ENCODE measurements at regions not wholly inside any gene's neighbourhood (a gene's known extent, or its start where the extent isn't known, plus 50 kb on each side); places are given as distances from the start of the nearest gene placed in this dataset.

DNA sequence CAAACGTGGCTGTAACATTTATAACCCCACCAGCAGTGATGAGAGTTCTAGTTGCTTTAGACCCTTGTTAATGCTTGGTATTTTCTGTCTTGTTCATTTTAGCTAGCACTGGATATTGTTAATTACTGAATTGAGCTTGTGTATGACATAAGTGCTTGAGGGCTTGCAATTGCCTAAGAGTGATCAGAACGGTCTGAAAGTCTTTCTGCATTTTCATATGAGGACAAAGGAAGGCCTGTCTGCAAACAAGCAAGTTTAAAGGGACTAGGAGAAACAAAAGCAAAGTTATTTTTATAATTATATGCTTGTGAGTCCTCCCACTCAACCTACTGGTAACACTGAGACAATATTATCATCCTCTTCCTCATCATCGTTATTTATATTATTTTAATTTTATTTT is 305.5 kb upstream of the DUSP10 start:
- Histone ChIP-seq H3K27me3 (ENCODE audit: control insufficient read depth, insufficient read depth, low read length) (no peaks in the 10 kb centered on the region), H3K4me3 (ENCODE audit: low read length) (no peak overlapping the region), H3K4me1 (ENCODE audit: control insufficient read depth, insufficient read depth, low read length) (no peaks in the 10 kb centered on the region), H3K27ac (ENCODE audit: low read length) (no peak overlapping the region), H3K36me3 (ENCODE audit: control insufficient read depth, insufficient read depth, low read length) (no peaks in the 10 kb centered on the region), H3K9me3 (ENCODE audit: control insufficient read depth, insufficient read depth, low read length) (no peaks in the 10 kb centered on the region)
- WGBS (ENCODE audit: insufficient coverage, insufficient read length) = 100% methylated on average over 1 of the region's 3 CpGs
- no peak for DNase-seq (ENCODE audit: low read depth, low spot score)

DNA sequence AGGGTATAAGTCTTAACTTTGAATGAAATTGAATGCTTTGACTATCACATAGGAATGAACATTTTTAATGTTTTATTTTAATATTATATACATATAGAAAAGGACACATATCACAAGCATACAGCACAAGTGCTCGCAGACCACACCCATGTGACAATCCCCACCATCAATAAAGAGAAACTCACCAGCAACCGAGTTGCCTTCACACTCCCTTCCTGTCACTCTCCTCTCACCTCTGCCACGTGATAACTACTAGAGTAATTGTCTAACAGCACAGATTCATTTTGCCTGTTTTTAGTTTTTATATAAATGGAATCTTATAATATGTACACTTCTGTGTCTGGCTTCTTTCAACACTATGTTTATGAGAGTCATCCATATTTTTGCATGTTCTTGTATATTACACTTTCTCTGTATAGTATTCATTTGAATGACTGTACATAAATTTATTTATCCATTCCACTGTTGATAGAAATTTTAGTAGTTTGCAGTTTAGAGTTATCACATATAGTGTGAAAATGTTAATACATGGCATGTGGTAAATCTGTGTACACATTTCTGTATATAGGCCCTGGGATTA is 304.9 kb upstream of the DUSP10 start:
- Histone ChIP-seq H3K27ac (ENCODE audit: low read length) (no peak overlapping the region), H3K4me3 (ENCODE audit: low read length) (no peak overlapping the region), H3K27me3 (ENCODE audit: control insufficient read depth, insufficient read depth, low read length) (no peaks in the 10 kb centered on the region), H3K9me3 (ENCODE audit: control insufficient read depth, insufficient read depth, low read length) (no peaks in the 10 kb centered on the region), H3K4me1 (ENCODE audit: control insufficient read depth, insufficient read depth, low read length) (no peaks in the 10 kb centered on the region), H3K36me3 (ENCODE audit: control insufficient read depth, insufficient read depth, low read length) (no peaks in the 10 kb centered on the region)
- DNase-seq (ENCODE audit: low read depth, low spot score) = no peak
- no CpG with 5 or more reads among the region's 3 CpGs for WGBS (ENCODE audit: insufficient coverage, insufficient read length)

DNA sequence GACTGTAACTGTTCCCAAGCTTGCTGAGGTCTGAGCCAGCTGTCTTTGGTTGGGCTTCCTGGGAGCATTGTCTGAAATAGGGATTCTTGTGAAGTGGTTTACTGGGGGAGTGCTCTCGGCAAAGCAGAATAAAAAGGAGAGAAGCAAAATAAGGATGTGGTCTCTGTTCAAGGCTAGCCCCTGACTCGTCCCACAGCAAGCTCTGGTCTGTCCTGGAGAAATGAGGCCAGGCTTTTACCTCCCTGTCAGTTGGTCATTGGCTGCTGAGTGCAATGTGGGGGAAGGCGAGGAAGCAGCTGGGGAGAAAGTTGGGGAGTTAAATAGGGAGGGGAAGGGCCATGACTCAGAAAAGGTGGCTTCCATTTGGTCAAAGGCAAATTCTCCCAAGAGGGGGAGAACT is 303.9 kb upstream of the DUSP10 start:
- Histone ChIP-seq H3K27me3 (ENCODE audit: control insufficient read depth, insufficient read depth, low read length) (no peaks in the 10 kb centered on the region), H3K4me3 (ENCODE audit: low read length) (no peak overlapping the region), H3K36me3 (ENCODE audit: control insufficient read depth, insufficient read depth, low read length) (no peaks in the 10 kb centered on the region), H3K27ac (ENCODE audit: low read length) (no peak overlapping the region), H3K4me1 (ENCODE audit: control insufficient read depth, insufficient read depth, low read length) (no peaks in the 10 kb centered on the region), H3K9me3 (ENCODE audit: control insufficient read depth, insufficient read depth, low read length) (no peaks in the 10 kb centered on the region)
- no peak for DNase-seq (ENCODE audit: low read depth, low spot score)
- no CpG with 5 or more reads among the region's 3 CpGs for WGBS (ENCODE audit: insufficient coverage, insufficient read length)

DNA sequence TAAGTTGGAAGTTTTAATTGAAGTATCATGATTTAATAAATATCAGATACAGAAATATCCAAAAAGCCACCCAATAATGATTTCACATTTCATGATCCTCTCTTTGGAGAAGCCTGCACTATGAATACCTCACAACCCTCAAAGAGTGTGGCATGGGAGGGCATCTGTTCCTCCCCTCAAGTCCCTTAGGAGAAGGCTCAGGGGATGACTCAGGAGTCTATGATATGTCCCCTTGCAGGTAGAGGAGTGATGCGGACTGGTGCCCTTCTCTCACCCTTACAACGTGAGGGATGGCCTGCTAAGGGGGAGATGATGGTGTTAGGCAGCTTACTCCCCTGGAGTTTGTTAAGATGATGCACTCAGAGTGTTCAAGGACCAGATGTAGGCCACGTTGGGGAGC is 303.3 kb upstream of the DUSP10 start:
- WGBS (ENCODE audit: insufficient coverage, insufficient read length) = no CpG with 5 or more reads among the region's 3 CpGs
- DNase-seq (ENCODE audit: low read depth, low spot score) = no peak
- H3K27me3 ChIP-seq (ENCODE audit: control insufficient read depth, insufficient read depth, low read length) = no peaks in the 10 kb centered on the region
- H3K4me3 ChIP-seq (ENCODE audit: low read length) = no peak overlapping the region
- H3K4me1 ChIP-seq (ENCODE audit: control insufficient read depth, insufficient read depth, low read length) = no peaks in the 10 kb centered on the region
- no peaks in the 10 kb centered on the region for H3K9me3 ChIP-seq (ENCODE audit: control insufficient read depth, insufficient read depth, low read length)
- no peak overlapping the region for H3K27ac ChIP-seq (ENCODE audit: low read length)
- no peaks in the 10 kb centered on the region for H3K36me3 ChIP-seq (ENCODE audit: control insufficient read depth, insufficient read depth, low read length)

DNA sequence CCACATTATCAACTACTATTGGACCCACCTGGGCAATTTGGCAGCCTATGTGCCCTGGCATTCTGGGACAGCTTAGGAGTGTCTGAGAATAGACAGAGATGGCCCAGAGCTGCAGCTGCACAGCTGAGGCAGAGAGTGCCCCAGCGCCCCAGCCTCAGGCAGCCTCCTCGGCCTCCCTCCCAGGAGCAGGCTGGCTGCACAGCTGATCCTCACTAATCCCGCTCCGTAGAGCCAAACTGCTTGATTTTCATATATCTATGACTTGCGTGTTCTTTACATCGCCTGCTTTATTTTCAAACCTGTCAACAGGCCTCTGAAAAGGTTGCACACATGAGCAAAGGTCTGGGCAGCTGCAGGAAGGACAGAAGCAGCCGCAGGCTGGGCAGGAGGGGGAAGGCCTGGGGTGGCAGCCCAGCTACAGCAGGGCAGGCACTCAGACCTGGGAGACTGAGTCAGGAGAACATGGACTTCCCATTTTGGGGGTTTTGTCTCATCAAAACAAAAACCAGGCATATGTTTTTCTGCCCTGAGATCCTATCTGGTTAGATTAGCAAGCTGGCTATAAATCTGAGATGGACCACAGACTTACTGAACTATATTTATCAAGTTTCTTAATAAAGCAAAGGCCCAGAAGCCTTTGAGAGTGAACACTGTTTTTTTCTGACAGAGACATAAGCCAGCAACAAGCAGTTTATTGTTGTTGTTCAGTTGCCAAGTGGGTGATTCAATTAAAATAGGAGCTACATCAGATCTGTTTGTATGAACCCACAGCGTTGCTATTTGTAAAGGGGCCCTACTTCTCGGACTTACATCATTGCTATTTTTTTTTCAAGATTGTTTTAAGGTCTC is 301.8 kb upstream of the DUSP10 start:
- DNase-seq (ENCODE audit: low read depth, low spot score) = no peak
- Histone ChIP-seq H3K36me3 (ENCODE audit: control insufficient read depth, insufficient read depth, low read length) (no peaks in the 10 kb centered on the region), H3K4me3 (ENCODE audit: low read length) (no peak overlapping the region), H3K27me3 (ENCODE audit: control insufficient read depth, insufficient read depth, low read length) (no peaks in the 10 kb centered on the region), H3K27ac (ENCODE audit: low read length) (no peak overlapping the region), H3K4me1 (ENCODE audit: control insufficient read depth, insufficient read depth, low read length) (no peaks in the 10 kb centered on the region), H3K9me3 (ENCODE audit: control insufficient read depth, insufficient read depth, low read length) (no peaks in the 10 kb centered on the region)
- no CpG with 5 or more reads among the region's 9 CpGs for WGBS (ENCODE audit: insufficient coverage, insufficient read length)

DNA sequence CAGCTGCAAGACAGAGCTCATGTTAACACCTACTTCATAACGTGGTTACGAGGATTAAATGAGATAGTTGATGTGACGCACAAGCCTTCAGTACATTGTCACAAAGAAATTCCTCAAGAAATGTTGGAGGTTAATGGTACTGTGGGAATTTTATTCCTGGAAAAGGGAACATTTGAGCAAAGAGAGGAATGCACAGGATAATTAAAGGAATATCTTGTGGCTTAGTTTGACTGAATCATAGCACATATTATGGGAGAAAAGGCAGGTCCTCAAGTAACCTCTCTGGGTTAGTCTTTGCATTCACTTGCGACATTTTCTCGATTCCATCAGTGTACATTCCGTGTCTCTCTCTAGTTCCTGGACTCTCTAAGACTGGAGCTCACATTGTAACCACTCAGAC is 300.2 kb upstream of the DUSP10 start:
- Histone ChIP-seq H3K4me1 (ENCODE audit: control insufficient read depth, insufficient read depth, low read length) (no peaks in the 10 kb centered on the region), H3K36me3 (ENCODE audit: control insufficient read depth, insufficient read depth, low read length) (no peaks in the 10 kb centered on the region), H3K4me3 (ENCODE audit: low read length) (no peak overlapping the region), H3K27ac (ENCODE audit: low read length) (no peak overlapping the region), H3K27me3 (ENCODE audit: control insufficient read depth, insufficient read depth, low read length) (no peaks in the 10 kb centered on the region), H3K9me3 (ENCODE audit: control insufficient read depth, insufficient read depth, low read length) (no peaks in the 10 kb centered on the region)
- DNase-seq (ENCODE audit: low read depth, low spot score) = no peak
- no CpG with 5 or more reads among the region's 6 CpGs for WGBS (ENCODE audit: insufficient coverage, insufficient read length)

DNA sequence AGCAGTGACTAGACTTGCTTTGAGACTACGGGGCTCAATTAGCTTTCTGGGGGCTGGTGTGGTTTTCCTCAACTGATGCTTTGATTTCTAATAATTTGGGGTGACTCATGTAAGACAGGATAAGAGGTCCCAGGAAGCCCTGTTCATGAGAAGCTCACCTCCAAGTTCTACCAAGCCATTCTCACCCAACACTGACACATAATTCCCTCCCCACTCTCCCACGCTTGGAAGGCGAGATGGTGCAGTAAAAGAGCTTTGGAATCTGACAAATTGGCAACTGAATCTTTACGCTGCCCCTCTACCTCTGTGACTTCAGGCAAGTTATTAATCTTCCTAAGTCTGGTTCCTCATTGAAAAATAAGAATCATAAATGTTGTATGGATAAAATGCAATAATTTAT is 299.1 kb upstream of the DUSP10 start:
- H3K4me3 ChIP-seq (ENCODE audit: low read length) = no peak overlapping the region
- no peak overlapping the region for H3K27ac ChIP-seq (ENCODE audit: low read length)
- no peak for DNase-seq (ENCODE audit: low read depth, low spot score)

DNA sequence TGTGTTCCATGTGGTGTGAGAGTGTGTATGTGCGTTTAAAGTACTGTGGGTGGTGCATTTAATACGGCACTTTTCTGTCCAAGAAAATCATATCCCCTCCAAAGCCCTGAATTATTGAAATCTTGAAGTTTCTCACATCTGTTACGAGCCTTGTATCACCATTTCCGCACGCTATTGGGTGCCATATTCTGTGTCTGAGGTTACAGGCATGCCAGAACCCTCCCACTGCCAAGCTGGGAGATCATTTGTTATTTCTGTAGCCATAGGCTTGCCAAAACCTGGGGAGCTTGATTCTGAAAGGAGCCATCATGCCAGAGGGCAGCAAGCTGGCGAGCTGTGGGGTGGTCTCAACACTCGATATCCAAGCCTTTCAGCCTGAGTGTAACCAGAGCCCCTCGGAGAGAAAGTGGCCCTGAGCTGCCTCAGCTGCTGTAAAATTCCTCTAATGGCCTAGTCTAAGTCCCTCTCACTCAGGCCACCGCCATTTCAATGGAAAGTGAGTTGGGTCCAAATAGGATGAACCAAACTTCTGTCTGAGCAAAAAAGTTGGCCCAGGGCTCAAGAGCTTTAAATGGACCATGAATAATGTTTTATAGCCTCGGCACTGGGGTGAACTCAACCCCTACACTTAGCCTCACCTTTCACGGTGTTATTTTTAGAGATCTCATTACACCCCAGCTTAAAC is 298.4 kb upstream of the DUSP10 start:
- Histone ChIP-seq H3K27ac (ENCODE audit: low read length) (no peak overlapping the region), H3K36me3 (ENCODE audit: control insufficient read depth, insufficient read depth, low read length) (no peaks in the 10 kb centered on the region), H3K27me3 (ENCODE audit: control insufficient read depth, insufficient read depth, low read length) (no peaks in the 10 kb centered on the region), H3K4me1 (ENCODE audit: control insufficient read depth, insufficient read depth, low read length) (no peaks in the 10 kb centered on the region), H3K9me3 (ENCODE audit: control insufficient read depth, insufficient read depth, low read length) (no peaks in the 10 kb centered on the region), H3K4me3 (ENCODE audit: low read length) (no peak overlapping the region)
- no peak for DNase-seq (ENCODE audit: low read depth, low spot score)
- no CpG with 5 or more reads among the region's 11 CpGs for WGBS (ENCODE audit: insufficient coverage, insufficient read length)

More for the DNA sequence above, 299.1 kb upstream of the DUSP10 start:
- Histone ChIP-seq H3K9me3 (ENCODE audit: control insufficient read depth, insufficient read depth, low read length) (no peaks in the 10 kb centered on the region), H3K27me3 (ENCODE audit: control insufficient read depth, insufficient read depth, low read length) (no peaks in the 10 kb centered on the region), H3K4me1 (ENCODE audit: control insufficient read depth, insufficient read depth, low read length) (no peaks in the 10 kb centered on the region), H3K36me3 (ENCODE audit: control insufficient read depth, insufficient read depth, low read length) (no peaks in the 10 kb centered on the region)
- WGBS (ENCODE audit: insufficient coverage, insufficient read length) = no CpG with 5 or more reads among the region's 4 CpGs

DNA sequence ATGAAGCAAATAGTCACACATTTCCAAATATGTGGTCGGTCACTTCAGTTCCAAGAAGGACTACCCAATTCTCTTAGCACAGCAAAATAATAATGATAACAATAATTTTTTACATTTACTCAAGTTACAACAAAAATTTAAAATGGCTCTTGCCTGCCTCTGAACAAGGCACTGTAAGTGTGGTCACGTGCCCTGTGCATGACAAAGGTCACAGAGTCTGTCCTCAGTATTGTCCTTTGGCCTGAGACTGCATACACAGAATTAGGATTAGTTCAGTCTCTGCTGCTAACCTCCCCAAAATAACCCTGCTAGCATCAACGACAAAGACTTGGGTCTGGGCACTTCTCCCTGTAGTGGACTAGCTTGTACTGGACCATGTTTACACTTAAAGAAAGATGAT is 297.1 kb upstream of the DUSP10 start:
- Histone ChIP-seq H3K4me1 (ENCODE audit: control insufficient read depth, insufficient read depth, low read length) (no peaks in the 10 kb centered on the region), H3K9me3 (ENCODE audit: control insufficient read depth, insufficient read depth, low read length) (no peaks in the 10 kb centered on the region), H3K36me3 (ENCODE audit: control insufficient read depth, insufficient read depth, low read length) (no peaks in the 10 kb centered on the region), H3K27me3 (ENCODE audit: control insufficient read depth, insufficient read depth, low read length) (no peaks in the 10 kb centered on the region), H3K4me3 (ENCODE audit: low read length) (no peak overlapping the region), H3K27ac (ENCODE audit: low read length) (no peak overlapping the region)
- no peak for DNase-seq (ENCODE audit: low read depth, low spot score)
- no CpG with 5 or more reads among the region's 3 CpGs for WGBS (ENCODE audit: insufficient coverage, insufficient read length)

DNA sequence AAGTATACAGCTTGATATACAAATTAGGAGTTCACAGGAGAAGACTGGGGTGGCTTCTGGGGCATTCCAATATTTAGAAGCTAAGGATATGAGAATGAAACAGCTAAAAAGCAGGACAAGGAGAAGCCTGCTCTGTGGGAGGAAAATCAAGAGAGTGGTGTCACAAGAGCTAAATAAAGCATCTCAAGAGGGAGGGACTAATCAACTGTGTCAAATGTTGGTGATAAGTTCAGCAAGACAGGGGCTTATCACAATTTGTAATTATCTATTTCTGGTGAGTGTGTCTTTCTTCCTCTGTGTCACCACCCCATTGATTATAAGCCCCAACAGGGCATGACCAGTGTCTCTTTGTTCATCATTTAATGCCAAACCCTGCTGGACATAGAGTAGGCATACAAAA is 295.8 kb upstream of the DUSP10 start:
- DNase-seq (ENCODE audit: low read depth, low spot score) = no peak

More for the DNA sequence above, 295.8 kb upstream of the DUSP10 start:
- no peaks in the 10 kb centered on the region for H3K9me3 ChIP-seq (ENCODE audit: control insufficient read depth, insufficient read depth, low read length)
- no peaks in the 10 kb centered on the region for H3K27me3 ChIP-seq (ENCODE audit: control insufficient read depth, insufficient read depth, low read length)
- no peaks in the 10 kb centered on the region for H3K36me3 ChIP-seq (ENCODE audit: control insufficient read depth, insufficient read depth, low read length)
- no peak overlapping the region for H3K27ac ChIP-seq (ENCODE audit: low read length)
- H3K4me1 ChIP-seq (ENCODE audit: control insufficient read depth, insufficient read depth, low read length) = no peaks in the 10 kb centered on the region
- no peak overlapping the region for H3K4me3 ChIP-seq (ENCODE audit: low read length)

All from iPS DF 6.9 (cell line).